HCT116 (cell line): ENCODE measurements at regions not wholly inside any gene's neighbourhood (a gene's known extent, or its start where the extent isn't known, plus 50 kb on each side); places are given as distances from the start of the nearest gene placed in this dataset.

Source experiments
- CBX3 ChIP-seq: IDR thresholded peaks from 2 replicates; pipeline ENCODE4 v1.6.1; 2012; ENCODE audit warnings: low read depth
- CTCF ChIP-seq, 3 experiments: fragments of 200-600 bp in 1 of 3; sonication (generic) in 1 of 3; IDR thresholded peaks in 2 of 3; conservative IDR thresholded peaks in 1 of 3; 2 replicates each; pipeline ENCODE4 v1.5.1; 2012 to 2017; ENCODE audit warnings: low read depth in 2 of 3, low read length in 2 of 3, antibody characterized with exemption in 1 of 3, borderline replicate concordance in 1 of 3, control low read depth in 1 of 3, mild to moderate bottlenecking in 1 of 3, mixed read lengths in 1 of 3, mixed run types in 1 of 3, moderate library complexity in 1 of 3; ENCODE audit not compliant: insufficient read depth in 1 of 3
- EZH2phosphoT487 ChIP-seq: fragments of 200-600 bp; IDR thresholded peaks from 2 replicates; pipeline ENCODE4 v1.6.1; 2018; ENCODE audit warnings: antibody characterized with exemption, borderline replicate concordance
- POLR2A ChIP-seq: IDR thresholded peaks from 2 replicates; pipeline ENCODE4 v1.7.0; 2011; ENCODE audit warnings: borderline replicate concordance; ENCODE audit not compliant: insufficient read depth, insufficient read length; ENCODE audit errors: extremely low read depth
- ZNF274 ChIP-seq: fragments of 200-500 bp; sonication (Bioruptor generic); IDR thresholded peaks from 2 replicates; pipeline ENCODE4 v1.6.1; 2014; ENCODE audit warnings: mild to moderate bottlenecking, low read depth, low read length, inconsistent platforms

- no peak for TF ChIP-seq ZNF274
- TF ChIP-seq POLR2A = no peak
- peak in 2 of 3 experiments; percentile 12 to 34; a peak in 3 of 6 replicates for TF ChIP-seq CTCF (IDR thresholded peaks at IDR 0.05 in 2 of 3, conservative IDR thresholded peaks at IDR 0.05 in 1 of 3; ENCODE audit: borderline replicate concordance in 1 of 3, insufficient read depth in 1 of 3, low read depth in 2 of 3, low read length in 2 of 3)
- no peak for TF ChIP-seq EZH2phosphoT487
- no peak for TF ChIP-seq CBX3
These were observed 104.2 kb downstream of the SEC61B start for GRCh38 chr9:99326112-99326916.
